ENCODE measurements at regions not wholly inside any gene's neighbourhood (a gene's known extent, or its start where the extent isn't known, plus 50 kb on each side); places are given as distances from the start of the nearest gene placed in this dataset.

- TF ChIP-seq, protein P1, sequence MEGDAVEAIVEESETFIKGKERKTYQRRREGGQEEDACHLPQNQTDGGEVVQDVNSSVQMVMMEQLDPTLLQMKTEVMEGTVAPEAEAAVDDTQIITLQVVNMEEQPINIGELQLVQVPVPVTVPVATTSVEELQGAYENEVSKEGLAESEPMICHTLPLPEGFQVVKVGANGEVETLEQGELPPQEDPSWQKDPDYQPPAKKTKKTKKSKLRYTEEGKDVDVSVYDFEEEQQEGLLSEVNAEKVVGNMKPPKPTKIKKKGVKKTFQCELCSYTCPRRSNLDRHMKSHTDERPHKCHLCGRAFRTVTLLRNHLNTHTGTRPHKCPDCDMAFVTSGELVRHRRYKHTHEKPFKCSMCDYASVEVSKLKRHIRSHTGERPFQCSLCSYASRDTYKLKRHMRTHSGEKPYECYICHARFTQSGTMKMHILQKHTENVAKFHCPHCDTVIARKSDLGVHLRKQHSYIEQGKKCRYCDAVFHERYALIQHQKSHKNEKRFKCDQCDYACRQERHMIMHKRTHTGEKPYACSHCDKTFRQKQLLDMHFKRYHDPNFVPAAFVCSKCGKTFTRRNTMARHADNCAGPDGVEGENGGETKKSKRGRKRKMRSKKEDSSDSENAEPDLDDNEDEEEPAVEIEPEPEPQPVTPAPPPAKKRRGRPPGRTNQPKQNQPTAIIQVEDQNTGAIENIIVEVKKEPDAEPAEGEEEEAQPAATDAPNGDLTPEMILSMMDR (IDR thresholded peaks at IDR 0.05; ENCODE audit: low read length, missing control alignments), result no peak
- peak; percentile 17 for DNase-seq (ENCODE audit: low read depth)
- no peak overlapping the region for H3K4me3 ChIP-seq (replicated peaks; ENCODE audit: low read depth, low read length)
Observed at GRCh38 chr13:44169018-44169911, 204.4 kb upstream of the SERP2 start.

GRCh38 chr13:44170731-44171130, 202.9 kb upstream of the SERP2 start:
- DNase-seq (ENCODE audit: low read depth), result no peak
- no peak overlapping the region for H3K4me3 ChIP-seq (replicated peaks; ENCODE audit: low read depth, low read length)
- TF ChIP-seq, protein P1 (IDR thresholded peaks at IDR 0.05; ENCODE audit: low read length, missing control alignments), result no peak

GRCh38 chr13:44171156-44171555, 202.5 kb upstream of the SERP2 start:
- H3K4me3 ChIP-seq (replicated peaks; ENCODE audit: low read depth, low read length), result no peak overlapping the region
- TF ChIP-seq, protein P1 (IDR thresholded peaks at IDR 0.05; ENCODE audit: low read length, missing control alignments), result no peak
- DNase-seq (ENCODE audit: low read depth), result no peak

GRCh38 chr13:44171861-44172260, 201.8 kb upstream of the SERP2 start:
- H3K4me3 ChIP-seq (replicated peaks; ENCODE audit: low read depth, low read length), result no peak overlapping the region
- DNase-seq (ENCODE audit: low read depth), result no peak
- TF ChIP-seq, protein P1 (IDR thresholded peaks at IDR 0.05; ENCODE audit: low read length, missing control alignments), result no peak

GRCh38 chr13:44172281-44172810, 201.3 kb upstream of the SERP2 start:
- TF ChIP-seq, protein P1 (IDR thresholded peaks at IDR 0.05; ENCODE audit: low read length, missing control alignments), result no peak
- no peak for DNase-seq (ENCODE audit: low read depth)
- H3K4me3 ChIP-seq (replicated peaks; ENCODE audit: low read depth, low read length), result no peak overlapping the region

DNA sequence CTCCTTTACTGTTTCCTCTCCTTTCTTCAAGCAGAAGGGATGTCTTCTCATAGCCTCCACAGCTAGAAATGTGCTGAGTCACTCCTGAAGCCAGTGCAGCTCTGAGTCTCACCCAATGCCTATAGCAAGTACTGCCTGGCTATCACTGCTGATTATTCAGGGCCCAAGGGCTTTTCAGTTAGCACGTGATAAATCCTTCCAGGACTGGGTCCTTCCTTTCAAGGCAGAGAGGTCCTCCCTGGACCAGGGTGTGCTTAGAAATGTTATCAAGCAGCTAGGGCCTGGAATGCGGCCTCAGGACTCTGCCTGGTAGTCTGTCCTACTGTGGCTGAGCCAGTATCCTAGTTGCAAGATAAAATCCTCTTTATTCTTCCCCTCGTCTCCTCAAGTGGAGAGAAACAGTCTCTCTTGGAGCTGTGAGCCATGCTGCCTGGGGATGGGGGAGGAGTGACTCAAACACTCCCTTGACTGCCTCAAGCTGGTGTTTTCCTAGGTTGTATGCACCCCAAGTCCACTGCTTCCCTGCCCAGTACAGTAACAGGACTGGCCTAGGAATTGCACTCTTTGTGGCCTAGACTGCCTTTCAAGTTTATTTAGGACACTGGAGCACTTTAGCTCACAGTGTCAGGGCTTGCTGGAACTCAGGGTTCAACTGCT, 198.7 kb upstream of the SERP2 start:
- H3K4me3 ChIP-seq (replicated peaks; ENCODE audit: low read depth, low read length), result no peak overlapping the region
- peak; percentile 78 for DNase-seq (ENCODE audit: low read depth)
- TF ChIP-seq, protein P1 (IDR thresholded peaks at IDR 0.05; ENCODE audit: low read length, missing control alignments), result no peak
